Keratinocyte (primary cell): ENCODE measurements at regions not wholly inside any gene's neighbourhood (a gene's known extent, or its start where the extent isn't known, plus 50 kb on each side); places are given as distances from the start of the nearest gene placed in this dataset.

Experiments
- DNase-seq: peaks from one replicate; pipeline ENCODE4 v3.0.0-alpha.2; 2011; ENCODE audit warnings: low read depth, missing footprints, low spot score
- FAIRE-seq: peaks from 2 replicates; lab custom pipeline; 2011; peaks lifted over from hg19 to GRCh38; lab: Jason Lieb, UNC
- H2AFZ ChIP-seq: 2 replicates; pipeline ENCODE4 v1.6.0; 2012; ENCODE audit warnings: low read length, control low read depth, inconsistent platforms; ENCODE audit not compliant: control insufficient read depth
- H3K27ac ChIP-seq: 2 replicates; pipeline ENCODE4 v1.5.1; 2011; ENCODE audit warnings: low read length; ENCODE audit not compliant: control insufficient read depth, insufficient read depth
- H3K27me3 ChIP-seq: 3 replicates; pipeline ENCODE4 v1.6.0; 2011; ENCODE audit warnings: low read length; ENCODE audit not compliant: control insufficient read depth, insufficient read depth; ENCODE audit errors: extremely low read depth
- H3K36me3 ChIP-seq, 2 experiments: 2 replicates in 1 of 2; 3 replicates in 1 of 2; pipeline ENCODE4 v1.5.1; 2011; ENCODE audit warnings: low read length in 2 of 2, mild to moderate bottlenecking in 1 of 2; ENCODE audit not compliant: control insufficient read depth in 2 of 2, insufficient read depth in 2 of 2; ENCODE audit errors: extremely low read depth in 1 of 2
- H3K4me1 ChIP-seq: 3 replicates; pipeline ENCODE4 v1.5.1; 2011; ENCODE audit warnings: low read length; ENCODE audit not compliant: control insufficient read depth, insufficient read depth; ENCODE audit errors: extremely low read depth
- H3K4me2 ChIP-seq: 3 replicates; pipeline ENCODE4 v1.6.0; 2011; ENCODE audit warnings: low read depth, low read length; ENCODE audit not compliant: control insufficient read depth, insufficient read depth; ENCODE audit errors: extremely low read depth
- H3K4me3 ChIP-seq, 3 experiments: fragments of 200-600 bp in 1 of 3; sonication (generic) in 1 of 3; 2 replicates in 2 of 3; 3 replicates in 1 of 3; pipeline ENCODE4 v1.5.1; 2011 to 2016; ENCODE audit warnings: low read length in 3 of 3, mild to moderate bottlenecking in 3 of 3, control low read depth in 2 of 3, inconsistent platforms in 1 of 3, low read depth in 1 of 3, mixed read lengths in 1 of 3, mixed run types in 1 of 3, moderate library complexity in 1 of 3; ENCODE audit not compliant: control insufficient read depth in 2 of 3, insufficient read depth in 2 of 3; ENCODE audit errors: extremely low read depth in 1 of 3
- H3K79me2 ChIP-seq: 2 replicates; pipeline ENCODE4 v1.6.0; 2012; ENCODE audit warnings: low read length; ENCODE audit not compliant: control insufficient read depth, insufficient read depth
- H3K9ac ChIP-seq: 3 replicates; pipeline ENCODE4 v1.6.0; 2011; ENCODE audit warnings: low read length; ENCODE audit not compliant: control insufficient read depth, insufficient read depth; ENCODE audit errors: extremely low read depth
- H3K9me1 ChIP-seq: 3 replicates; pipeline ENCODE4 v1.6.0; 2011; ENCODE audit warnings: low read length; ENCODE audit not compliant: control insufficient read depth, insufficient read depth; ENCODE audit errors: extremely low read depth
- H3K9me3 ChIP-seq: 2 replicates; pipeline ENCODE4 v1.5.1; 2012; ENCODE audit warnings: low read depth, low read length; ENCODE audit not compliant: control insufficient read depth
- H4K20me1 ChIP-seq: 3 replicates; pipeline ENCODE4 v1.6.0; 2011; ENCODE audit warnings: low read length; ENCODE audit not compliant: control insufficient read depth, insufficient read depth; ENCODE audit errors: extremely low read depth
- CTCF ChIP-seq, 3 experiments: IDR thresholded peaks in 1 of 3; conservative IDR thresholded peaks in 1 of 3; optimal IDR thresholded peaks in 1 of 3; 2 replicates in 2 of 3; 3 replicates in 1 of 3; pipeline versions ENCODE3 to v1.5.1; 2011; ENCODE audit warnings: low read length in 3 of 3, mild to moderate bottlenecking in 3 of 3, moderate library complexity in 2 of 3, control low read depth in 1 of 3, inconsistent platforms in 1 of 3; ENCODE audit not compliant: insufficient read depth in 2 of 3; ENCODE audit errors: extremely low read depth in 1 of 3
- EZH2 ChIP-seq: IDR thresholded peaks from one replicate; pipeline ENCODE4 v1.6.1; 2012; ENCODE audit warnings: inconsistent platforms, mild to moderate bottlenecking, low read length, moderate library complexity
- dilution Hi-C: fragments of 300-500 bp; cut with MboI; formaldehyde crosslinking; loops from one replicate; pipeline ENCODE4 v1.7.0; 2020; ENCODE audit warnings: low sequenced_read_pairs; ENCODE audit not compliant: extremely low pct_ligation_motif_present

GRCh38 chr2:163367825-163368582 lies 367.8 kb downstream of the FIGN start:
- H2AFZ ChIP-seq: no peak overlapping the region
- H3K27me3 ChIP-seq: no peaks in the 10 kb centered on the region
- H3K27ac ChIP-seq: no peak overlapping the region
- H3K36me3 ChIP-seq: no peaks in the 10 kb centered on the region
- H3K9me3 ChIP-seq: no peaks in the 10 kb centered on the region
- no peaks in the 10 kb centered on the region for H3K4me1 ChIP-seq
- DNase-seq (no peak), FAIRE-seq (no peak)
- TF ChIP-seq CTCF (optimal IDR thresholded peaks at IDR 0.05 in 1 of 3, IDR thresholded peaks at IDR 0.05 in 1 of 3, conservative IDR thresholded peaks at IDR 0.05 in 1 of 3; ENCODE audit: extremely low read depth in 1 of 3, insufficient read depth in 2 of 3, low read length in 3 of 3) (no peak), EZH2 (no peak)
- no peak overlapping the region for H3K4me2 ChIP-seq
- H3K79me2 ChIP-seq: no peaks in the 10 kb centered on the region
- no peak overlapping the region for H3K4me3 ChIP-seq
- no peaks in the 10 kb centered on the region for H4K20me1 ChIP-seq
- H3K9ac ChIP-seq: no peak overlapping the region
- no peaks in the 10 kb centered on the region for H3K9me1 ChIP-seq
- dilution Hi-C loops: no loop called here

GRCh38 chr2:163364736-163365135 lies 371.1 kb downstream of the FIGN start:
- Histone ChIP-seq H3K4me3 (no peak overlapping the region), H3K9me3 (no peaks in the 10 kb centered on the region), H3K4me1 (no peaks in the 10 kb centered on the region), H3K27ac (no peak overlapping the region), H3K9ac (no peak overlapping the region), H2AFZ (no peak overlapping the region), H4K20me1 (no peaks in the 10 kb centered on the region), H3K36me3 (no peaks in the 10 kb centered on the region), H3K9me1 (no peaks in the 10 kb centered on the region), H3K79me2 (no peaks in the 10 kb centered on the region), H3K4me2 (no peak overlapping the region), H3K27me3 (no peaks in the 10 kb centered on the region)
- dilution Hi-C loops: no loop called here
- FAIRE-seq (no peak), DNase-seq (no peak)
- TF ChIP-seq CTCF (optimal IDR thresholded peaks at IDR 0.05 in 1 of 3, IDR thresholded peaks at IDR 0.05 in 1 of 3, conservative IDR thresholded peaks at IDR 0.05 in 1 of 3; ENCODE audit: extremely low read depth in 1 of 3, insufficient read depth in 2 of 3, low read length in 3 of 3): no peak
- no peak for TF ChIP-seq EZH2
